MV-4-11 (cell line): ENCODE measurements at regions not wholly inside any gene's neighbourhood (a gene's known extent, or its start where the extent isn't known, plus 50 kb on each side); places are given as distances from the start of the nearest gene placed in this dataset.

Experiments
- DNase-seq: peaks from one replicate; lab custom pipeline; 2025; lab: John Stamatoyannopoulos, UW

DNA sequence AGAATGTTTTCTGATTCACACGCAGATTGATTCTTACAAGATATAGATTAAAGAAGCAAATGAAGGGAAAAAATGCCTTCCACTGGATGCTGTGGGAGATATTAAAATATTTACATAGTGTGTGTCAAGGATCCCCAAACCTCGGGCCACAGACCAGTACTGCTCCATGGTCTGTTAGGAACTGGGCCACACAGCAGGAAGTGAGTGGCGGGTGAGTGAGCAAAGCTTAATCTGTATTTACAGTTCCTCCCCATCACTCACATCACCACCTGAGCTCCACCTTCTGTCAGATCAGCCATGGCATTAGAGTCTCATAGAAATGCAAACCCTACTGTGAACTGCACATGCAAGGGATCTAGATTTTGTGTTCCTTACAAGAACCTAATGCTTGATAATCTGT is 552.6 kb upstream of the GOLIM4 start:
- no peak for DNase-seq

DNA sequence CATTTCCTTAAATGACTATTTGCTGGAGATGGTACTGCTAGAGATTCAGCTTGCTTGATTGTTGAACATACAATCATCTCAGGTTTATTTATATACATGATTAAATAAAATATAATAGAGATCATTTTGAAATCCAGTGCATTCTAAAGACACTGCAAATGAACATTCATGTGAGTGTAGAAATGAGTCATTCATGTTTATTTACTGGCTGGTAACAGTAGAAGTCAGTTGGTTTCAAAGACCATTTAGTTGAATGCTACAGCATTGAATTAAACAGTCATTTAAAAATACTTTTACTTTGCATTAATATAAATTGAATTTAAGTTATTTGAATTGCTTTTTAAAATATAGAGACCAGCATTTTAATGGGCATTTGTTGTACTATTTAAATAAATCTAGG is 551.9 kb upstream of the GOLIM4 start:
- no peak for DNase-seq

DNA sequence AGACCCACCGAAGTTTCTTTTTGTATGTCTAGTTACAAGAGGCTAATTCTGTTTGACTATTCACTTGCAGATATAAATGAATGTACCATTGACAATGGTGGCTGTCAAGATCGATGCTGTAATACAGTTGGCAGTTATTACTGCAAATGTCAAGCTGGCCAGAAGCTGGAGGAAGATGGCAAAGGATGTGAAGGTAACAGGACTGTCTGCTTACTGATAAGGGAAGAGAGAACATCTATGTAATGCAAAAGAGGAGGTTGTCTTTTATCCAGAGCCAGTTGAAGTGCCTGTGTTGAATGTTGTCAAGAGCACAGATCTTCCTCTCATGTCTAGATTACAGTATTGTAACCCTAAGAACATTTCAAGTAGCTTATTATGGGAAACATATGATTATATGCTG is 549.5 kb upstream of the GOLIM4 start:
- DNase-seq = no peak

DNA sequence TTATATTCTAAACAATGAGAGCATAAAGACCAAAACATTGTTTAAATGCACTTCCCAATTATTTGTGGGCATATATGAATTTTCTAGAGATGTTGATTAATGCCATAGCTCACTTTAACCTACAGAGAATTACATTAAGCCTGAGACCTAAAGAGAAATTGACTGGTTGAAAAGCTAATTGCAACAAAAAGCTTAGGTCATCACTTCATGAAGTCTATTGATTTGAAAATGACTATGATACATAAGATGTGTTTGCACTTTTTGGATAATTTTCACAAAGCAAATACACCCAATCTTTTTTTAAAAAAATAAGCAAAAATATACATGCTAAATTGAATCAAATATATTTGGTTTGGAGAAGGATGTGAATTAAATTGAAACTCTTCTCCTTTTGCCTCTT is 532.8 kb upstream of the GOLIM4 start:
- no peak for DNase-seq

DNA sequence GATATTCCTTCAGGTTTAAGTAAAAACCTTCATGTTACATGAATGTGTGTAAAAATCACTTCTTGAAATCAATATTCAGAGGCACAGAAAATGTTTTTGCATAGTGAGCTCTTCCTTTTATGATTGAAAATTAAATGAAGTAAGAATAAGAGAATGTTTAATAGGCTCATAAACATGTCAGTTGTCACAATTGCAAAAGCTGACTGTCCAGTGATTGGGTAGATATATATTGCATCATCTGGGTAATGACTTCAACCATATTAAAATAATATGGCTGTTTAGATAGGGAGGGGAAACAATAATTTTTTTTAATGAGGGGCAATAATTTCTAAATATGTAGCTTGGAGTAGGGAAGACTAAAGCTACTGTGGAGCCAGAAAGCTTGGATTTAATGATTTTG is 529.8 kb upstream of the GOLIM4 start:
- DNase-seq = no peak

DNA sequence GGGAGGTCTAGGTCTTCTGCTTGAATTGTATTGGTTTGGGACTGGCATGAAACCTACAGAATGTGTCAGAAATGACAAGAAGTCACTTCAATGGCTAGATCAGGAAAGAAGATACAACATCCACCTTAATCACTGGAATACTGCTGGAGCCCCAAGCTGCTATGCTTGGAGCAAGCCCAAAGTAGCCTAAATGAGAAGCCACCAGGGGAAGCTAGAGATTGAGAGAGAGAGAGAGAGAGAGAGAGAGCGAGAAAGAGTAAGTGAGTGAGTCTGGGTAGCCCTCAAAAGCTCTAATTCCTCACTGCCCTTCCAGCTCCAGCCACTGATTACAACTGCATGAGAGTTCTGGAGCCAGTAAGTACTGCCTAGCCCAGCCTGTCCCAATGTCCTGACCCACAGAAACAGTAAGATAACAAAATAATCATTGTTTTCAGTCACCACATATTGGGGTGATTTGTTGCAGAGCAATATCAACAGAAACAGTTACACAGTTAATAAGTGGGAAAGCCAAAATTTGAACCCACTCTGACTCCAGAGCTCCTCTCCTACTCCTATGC is 529.2 kb upstream of the GOLIM4 start:
- DNase-seq = no peak

DNA sequence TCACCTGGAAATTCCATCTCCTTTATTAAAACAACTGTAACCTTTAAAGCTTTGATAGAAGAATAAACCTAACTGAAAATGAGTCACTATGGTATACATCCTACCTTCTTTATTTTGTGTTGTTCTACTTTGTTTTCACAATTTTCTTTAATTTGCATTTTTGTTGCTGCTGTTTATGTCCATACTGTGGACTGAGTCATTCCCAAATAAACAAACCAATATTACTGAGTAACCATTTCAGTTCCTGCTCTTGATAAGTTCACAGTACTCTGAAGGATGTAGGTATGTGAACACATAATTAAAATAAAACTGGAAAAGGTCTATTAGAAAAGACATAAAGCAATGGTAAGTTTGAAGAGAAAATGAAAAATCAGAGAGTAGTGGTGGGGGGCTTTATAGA is 528.5 kb upstream of the GOLIM4 start:
- DNase-seq = no peak

- DNase-seq = no peak
Measured at GRCh38 chr3:168622795-168623194, 527.1 kb upstream of the GOLIM4 start.

DNA sequence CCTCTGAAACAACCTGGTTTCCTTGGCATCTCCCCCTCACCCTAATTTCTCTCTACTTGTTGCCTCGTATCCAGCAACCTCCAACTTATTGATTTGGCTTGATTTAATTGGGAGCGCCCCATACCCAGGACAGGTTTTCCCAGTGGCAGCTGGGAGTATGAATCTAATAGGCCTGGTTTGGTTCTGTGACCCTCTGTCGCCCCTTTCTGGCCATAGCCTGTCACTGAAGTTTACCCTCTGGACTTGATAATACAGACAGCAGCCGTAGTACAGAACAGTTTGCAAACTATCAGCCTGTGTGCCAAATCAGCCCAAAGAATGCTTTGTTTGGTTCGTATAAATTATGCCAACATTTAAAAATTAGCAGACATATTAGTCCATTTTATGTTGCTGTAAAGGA is 525.1 kb upstream of the GOLIM4 start:
- peak; percentile 0 for DNase-seq

DNA sequence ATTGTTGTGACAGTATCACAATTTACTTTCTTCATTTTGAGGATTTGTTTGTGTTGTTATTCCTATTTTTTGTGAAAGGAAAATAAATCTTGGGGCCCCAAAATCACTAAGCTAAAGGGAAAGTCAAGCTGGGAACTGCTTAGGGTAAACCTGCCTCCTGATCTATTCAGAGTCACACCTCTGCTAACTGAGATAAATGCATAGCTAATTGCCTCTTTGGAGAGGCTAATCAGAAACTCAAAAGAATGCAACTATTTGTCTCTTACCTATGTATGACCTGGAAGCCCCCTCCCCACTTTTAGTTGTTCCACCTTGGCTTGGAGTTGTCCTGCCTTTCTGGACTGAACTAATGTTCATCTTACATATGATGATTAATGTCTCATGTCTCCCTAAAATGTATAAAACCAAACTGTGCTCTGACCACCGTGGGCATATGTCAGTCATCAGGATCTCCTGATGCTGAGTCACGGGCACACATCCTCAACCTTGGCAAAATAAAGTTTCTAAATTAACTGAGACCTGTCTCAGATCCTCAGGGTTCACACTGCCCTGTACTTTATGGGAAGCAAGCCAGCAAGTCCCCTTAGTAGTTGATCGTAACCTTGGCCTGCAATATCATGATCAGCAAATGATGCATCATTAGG is 523.2 kb upstream of the GOLIM4 start:
- no peak for DNase-seq

DNA sequence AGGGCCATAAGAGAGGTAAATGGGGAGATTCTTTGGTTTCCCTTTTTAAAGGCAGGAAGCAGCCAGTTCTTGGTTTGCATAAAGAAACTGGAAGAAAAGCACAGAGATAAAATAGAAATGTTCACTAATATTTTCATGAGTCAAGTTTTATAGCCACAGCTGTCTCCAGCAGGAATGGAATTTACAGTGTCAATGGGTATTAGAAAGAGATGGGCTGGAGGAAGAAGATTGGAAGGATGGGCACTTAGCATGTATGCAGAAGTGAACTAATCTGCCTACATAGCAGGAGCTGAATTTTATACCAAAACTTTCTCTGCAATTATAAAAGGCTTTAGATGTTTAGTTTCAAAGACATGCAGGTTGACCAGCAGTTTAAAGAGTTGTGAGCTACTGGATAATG is 521.9 kb upstream of the GOLIM4 start:
- DNase-seq = no peak

DNA sequence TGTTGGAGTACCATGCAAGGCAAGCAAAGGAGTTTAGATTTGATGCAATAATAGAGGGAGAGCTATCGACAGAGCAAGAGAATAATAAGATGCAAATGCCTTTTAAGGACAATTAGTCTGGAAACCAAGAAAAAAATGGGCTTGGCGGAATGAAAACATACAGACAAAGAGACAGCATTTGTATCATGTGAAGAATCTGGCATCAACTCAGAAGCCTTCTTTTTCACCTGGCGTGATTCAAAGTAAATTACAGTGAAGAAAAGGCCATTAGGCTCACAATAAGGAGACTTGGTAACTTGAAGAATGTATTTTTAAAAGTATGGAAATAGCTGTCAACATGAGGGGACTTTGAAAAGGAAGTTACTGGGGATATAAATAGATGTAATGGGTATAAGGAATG is 521.2 kb upstream of the GOLIM4 start:
- no peak for DNase-seq

GRCh38 chr3:168615493-168616020 is 519.8 kb upstream of the GOLIM4 start:
- no peak for DNase-seq

DNA sequence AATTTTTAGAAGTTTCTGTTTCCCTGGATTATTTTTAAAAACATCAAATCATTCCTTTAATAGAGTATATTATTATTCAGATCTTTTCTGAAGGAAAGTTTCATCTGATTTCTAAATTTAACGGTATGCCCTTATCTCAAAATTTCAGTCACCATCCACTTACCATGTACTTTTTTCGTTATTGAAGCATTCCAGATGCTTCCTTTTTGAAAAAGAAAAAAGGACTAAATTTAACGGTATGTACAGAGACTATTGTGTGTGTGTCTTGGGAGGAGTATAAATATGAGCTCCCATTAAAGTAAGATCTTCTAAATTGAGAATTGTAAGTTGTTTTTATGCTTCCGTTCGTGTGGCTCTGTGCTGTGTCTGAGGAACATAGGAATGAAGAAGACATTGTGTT is 517.4 kb upstream of the GOLIM4 start:
- DNase-seq = no peak

DNA sequence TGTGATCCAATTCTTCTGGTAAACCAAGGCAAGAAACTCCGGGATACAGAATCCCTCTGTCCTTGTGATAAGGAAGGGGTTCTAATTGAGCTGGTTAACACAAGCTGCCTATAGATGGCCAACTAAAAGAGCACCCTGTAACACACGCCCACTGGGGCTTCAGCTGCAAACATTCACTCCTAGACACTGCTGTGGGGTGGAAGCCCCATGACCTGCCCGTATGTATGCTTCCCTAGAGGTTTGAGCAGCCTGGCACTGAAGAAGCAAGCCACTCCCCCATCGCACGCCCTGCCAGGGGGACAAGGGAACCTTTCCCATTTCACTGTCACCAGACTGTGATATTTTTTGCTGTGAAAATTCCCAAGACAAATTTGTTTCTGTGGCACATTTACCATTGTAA is 516.9 kb upstream of the GOLIM4 start:
- no peak for DNase-seq

DNA sequence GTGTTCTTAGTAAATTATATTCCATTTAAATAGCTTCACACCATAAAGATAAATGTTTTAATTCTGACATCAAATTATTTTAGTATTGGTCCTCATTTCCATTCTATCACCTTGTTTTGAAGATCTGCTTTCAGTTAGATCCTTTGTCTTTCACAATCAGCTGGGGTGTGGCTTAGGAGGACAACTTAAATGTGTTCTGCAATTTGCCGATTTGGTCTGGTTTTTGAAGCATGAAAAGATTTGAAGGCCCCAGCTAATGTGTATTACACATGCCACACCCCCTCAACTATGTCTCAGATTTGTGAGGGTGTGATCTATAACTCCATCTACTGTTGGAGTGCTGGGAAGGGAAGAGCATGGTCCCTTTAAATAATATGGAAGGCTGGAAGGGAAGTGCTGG is 516.1 kb upstream of the GOLIM4 start:
- no peak for DNase-seq

- no peak for DNase-seq
Measured at GRCh38 chr3:168608926-168609325, 513.2 kb upstream of the GOLIM4 start.

DNA sequence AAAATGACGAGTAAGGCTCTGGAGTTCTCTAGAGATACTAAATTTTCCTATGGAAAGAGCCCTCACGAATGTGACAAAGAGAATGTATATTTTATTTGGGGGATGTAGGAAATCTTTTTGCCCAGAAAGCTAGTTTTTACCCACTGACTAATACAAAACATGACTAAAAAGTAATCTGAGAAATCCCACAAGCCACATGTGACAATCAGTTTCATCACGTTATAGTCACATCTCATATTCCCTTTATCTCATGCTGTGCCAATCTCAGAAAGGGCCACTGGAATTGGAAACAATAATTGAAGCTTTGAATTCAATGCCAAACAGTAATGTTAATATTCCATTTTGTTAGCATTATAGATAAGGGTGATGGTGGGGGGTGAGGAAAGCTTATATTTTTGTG is 509.0 kb upstream of the GOLIM4 start:
- no peak for DNase-seq

GRCh38 chr3:168598250-168598649 is 502.5 kb upstream of the GOLIM4 start:
- no peak for DNase-seq

GRCh38 chr3:168596175-168596823 is 500.6 kb upstream of the GOLIM4 start:
- DNase-seq = peak; percentile 2

- no peak for DNase-seq
Measured at GRCh38 chr3:168591587-168591986, 495.9 kb upstream of the GOLIM4 start.

- DNase-seq = no peak
Measured at GRCh38 chr3:168589376-168589775, 493.7 kb upstream of the GOLIM4 start.

DNA sequence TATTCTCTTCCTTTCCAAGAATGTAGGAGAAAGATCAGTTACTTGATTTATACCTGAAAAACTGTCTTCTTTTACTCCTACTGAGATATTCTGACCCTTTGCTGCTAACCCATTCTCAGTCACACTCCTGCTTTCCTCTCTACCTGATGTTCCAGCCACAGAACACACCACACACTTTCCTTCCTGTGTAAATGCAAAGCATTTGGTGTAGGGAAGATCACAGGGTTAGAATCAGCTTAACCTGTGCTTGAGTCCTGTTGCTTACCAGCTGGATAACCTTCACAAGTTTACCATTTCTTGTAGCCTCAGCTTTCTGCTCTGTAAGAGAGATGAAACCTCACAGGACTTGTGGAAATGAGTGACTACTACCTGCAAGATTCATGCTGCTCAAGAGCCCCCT is 489.8 kb upstream of the GOLIM4 start:
- no peak for DNase-seq

- DNase-seq = no peak
Measured at GRCh38 chr3:168583977-168584376, 488.3 kb upstream of the GOLIM4 start.
